GM12875 (cell line): ENCODE measurements at regions not wholly inside any gene's neighbourhood (a gene's known extent, or its start where the extent isn't known, plus 50 kb on each side); places are given as distances from the start of the nearest gene placed in this dataset.

Experiments used
- H3K4me3 ChIP-seq: one replicate; pipeline ENCODE4 v1.5.1; 2011; ENCODE audit warnings: low read depth, low read length, control low read depth
- CTCF ChIP-seq: IDR thresholded peaks from 2 replicates; pipeline ENCODE4 v1.5.1; 2011; ENCODE audit warnings: low read depth, mild to moderate bottlenecking, control low read depth, inconsistent platforms, low read length, moderate library complexity, borderline replicate concordance; ENCODE audit not compliant: insufficient read depth

- no peak for TF ChIP-seq CTCF
These were observed 258.1 kb downstream of the IPO8 start for GRCh38 chr12:30437616-30438015.

GRCh38 chr12:30437044-30437443, 258.6 kb downstream of the IPO8 start:
- no peak overlapping the region for H3K4me3 ChIP-seq
- no peak for TF ChIP-seq CTCF

More at GRCh38 chr12:30437616-30438015, 258.1 kb downstream of the IPO8 start:
- H3K4me3 ChIP-seq: no peak overlapping the region

GRCh38 chr12:30428098-30428497, 267.6 kb downstream of the IPO8 start:
- TF ChIP-seq CTCF: no peak
- no peak overlapping the region for H3K4me3 ChIP-seq

GRCh38 chr12:30427555-30427954, 268.1 kb downstream of the IPO8 start:
- H3K4me3 ChIP-seq: no peak overlapping the region
- TF ChIP-seq CTCF: no peak

- no peak for TF ChIP-seq CTCF
- no peak overlapping the region for H3K4me3 ChIP-seq
These were observed 270.2 kb downstream of the IPO8 start for GRCh38 chr12:30425445-30425844.

- no peak for TF ChIP-seq CTCF
These were observed 272.3 kb downstream of the IPO8 start for GRCh38 chr12:30423330-30423729.

GRCh38 chr12:30422844-30423243, 272.8 kb downstream of the IPO8 start:
- no peak overlapping the region for H3K4me3 ChIP-seq
- TF ChIP-seq CTCF: no peak

More at GRCh38 chr12:30423330-30423729, 272.3 kb downstream of the IPO8 start:
- H3K4me3 ChIP-seq: no peak overlapping the region
